A549 (cell line): ENCODE measurements at regions not wholly inside any gene's neighbourhood (a gene's known extent, or its start where the extent isn't known, plus 50 kb on each side); places are given as distances from the start of the nearest gene placed in this dataset.

ENCODE experiments used
- HOXB13 ChIP-seq: fragments of 250-450 bp; sonication (Bioruptor Pico); IDR thresholded peaks from 2 replicates; pipeline ENCODE4 v1.5.0; 2020; ENCODE audit warnings: low read depth, mild to moderate bottlenecking, moderate library complexity
- JUN ChIP-seq, 2 experiments: fragments of >200 bp; sonication (Bioruptor Twin); formaldehyde crosslinking; IDR thresholded peaks; 2 replicates in 1 of 2; 3 replicates in 1 of 2; pipeline ENCODE4 v1.6.1; 2016 to 2017
- MAZ ChIP-seq: fragments of 150-350 bp; IDR thresholded peaks from 2 replicates; pipeline ENCODE4 v1.6.1; 2014; ENCODE audit warnings: antibody characterized with exemption, low read depth, low read length, borderline replicate concordance
- POLR2A ChIP-seq: IDR thresholded peaks from 2 replicates; pipeline ENCODE4 v1.6.1; 2012; ENCODE audit warnings: mild to moderate bottlenecking, low read length
- RAD21 ChIP-seq, 2 experiments: fragments of >200 bp in 1 of 2; sonication (Bioruptor Twin) in 1 of 2; formaldehyde crosslinking in 1 of 2; IDR thresholded peaks in 1 of 2; conservative IDR thresholded peaks in 1 of 2; 2 replicates in 1 of 2; 3 replicates in 1 of 2; pipeline ENCODE4 v1.6.1; 2012 to 2018; ENCODE audit warnings: inconsistent platforms in 1 of 2
- RCOR1 ChIP-seq: fragments of 150-350 bp; IDR thresholded peaks from 2 replicates; pipeline ENCODE4 v1.6.1; 2014; ENCODE audit warnings: antibody characterized with exemption, low read length, low read depth
- SMC3 ChIP-seq: fragments of >200 bp; sonication (Bioruptor Twin); formaldehyde crosslinking; IDR thresholded peaks from 3 replicates; pipeline ENCODE4 v1.6.1; 2018; ENCODE audit warnings: inconsistent platforms
- TF ChIP-seq, protein P1 (sequence below): fragments of >200 bp; sonication (Bioruptor Twin); formaldehyde crosslinking; IDR thresholded peaks from 3 replicates; pipeline ENCODE4 v1.5.1; 2016
- TF ChIP-seq, protein P2 (sequence below): IDR thresholded peaks from 2 replicates; pipeline ENCODE4 v1.6.1; 2012

DNA sequence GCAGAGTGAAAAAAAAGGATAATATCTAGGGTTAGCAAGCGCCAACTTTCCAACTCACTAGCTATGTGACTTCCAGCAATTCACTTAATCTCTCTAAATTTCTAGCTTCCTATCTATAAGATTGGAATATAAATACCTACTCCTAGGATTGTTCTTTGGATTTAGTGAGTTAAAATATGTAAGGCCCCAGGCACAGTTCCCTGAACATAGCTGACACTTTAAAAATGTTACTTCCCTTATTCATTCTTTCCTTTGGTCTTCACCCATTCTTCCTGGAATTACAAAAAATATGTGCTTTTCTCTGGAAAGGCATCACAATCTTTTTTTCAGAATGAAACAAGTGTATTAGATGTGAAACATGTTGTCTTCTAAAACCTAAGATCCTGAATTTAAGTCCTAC is 365.7 kb downstream of the RBM43 start:
- TF ChIP-seq, protein P1, sequence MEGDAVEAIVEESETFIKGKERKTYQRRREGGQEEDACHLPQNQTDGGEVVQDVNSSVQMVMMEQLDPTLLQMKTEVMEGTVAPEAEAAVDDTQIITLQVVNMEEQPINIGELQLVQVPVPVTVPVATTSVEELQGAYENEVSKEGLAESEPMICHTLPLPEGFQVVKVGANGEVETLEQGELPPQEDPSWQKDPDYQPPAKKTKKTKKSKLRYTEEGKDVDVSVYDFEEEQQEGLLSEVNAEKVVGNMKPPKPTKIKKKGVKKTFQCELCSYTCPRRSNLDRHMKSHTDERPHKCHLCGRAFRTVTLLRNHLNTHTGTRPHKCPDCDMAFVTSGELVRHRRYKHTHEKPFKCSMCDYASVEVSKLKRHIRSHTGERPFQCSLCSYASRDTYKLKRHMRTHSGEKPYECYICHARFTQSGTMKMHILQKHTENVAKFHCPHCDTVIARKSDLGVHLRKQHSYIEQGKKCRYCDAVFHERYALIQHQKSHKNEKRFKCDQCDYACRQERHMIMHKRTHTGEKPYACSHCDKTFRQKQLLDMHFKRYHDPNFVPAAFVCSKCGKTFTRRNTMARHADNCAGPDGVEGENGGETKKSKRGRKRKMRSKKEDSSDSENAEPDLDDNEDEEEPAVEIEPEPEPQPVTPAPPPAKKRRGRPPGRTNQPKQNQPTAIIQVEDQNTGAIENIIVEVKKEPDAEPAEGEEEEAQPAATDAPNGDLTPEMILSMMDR: no peak
- TF ChIP-seq SMC3 (no peak), POLR2A (no peak), MAZ (no peak), RAD21 (conservative IDR thresholded peaks at IDR 0.05 in 1 of 2, IDR thresholded peaks at IDR 0.05 in 1 of 2) (no peak), JUN (IDR thresholded peaks at IDR 0.05) (no peak), RCOR1 (no peak), HOXB13 (no peak)
- TF ChIP-seq, protein P2, sequence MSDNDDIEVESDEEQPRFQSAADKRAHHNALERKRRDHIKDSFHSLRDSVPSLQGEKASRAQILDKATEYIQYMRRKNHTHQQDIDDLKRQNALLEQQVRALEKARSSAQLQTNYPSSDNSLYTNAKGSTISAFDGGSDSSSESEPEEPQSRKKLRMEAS: no peak
